ENCODE measurements at regions not wholly inside any gene's neighbourhood (a gene's known extent, or its start where the extent isn't known, plus 50 kb on each side); places are given as distances from the start of the nearest gene placed in this dataset.

DNA sequence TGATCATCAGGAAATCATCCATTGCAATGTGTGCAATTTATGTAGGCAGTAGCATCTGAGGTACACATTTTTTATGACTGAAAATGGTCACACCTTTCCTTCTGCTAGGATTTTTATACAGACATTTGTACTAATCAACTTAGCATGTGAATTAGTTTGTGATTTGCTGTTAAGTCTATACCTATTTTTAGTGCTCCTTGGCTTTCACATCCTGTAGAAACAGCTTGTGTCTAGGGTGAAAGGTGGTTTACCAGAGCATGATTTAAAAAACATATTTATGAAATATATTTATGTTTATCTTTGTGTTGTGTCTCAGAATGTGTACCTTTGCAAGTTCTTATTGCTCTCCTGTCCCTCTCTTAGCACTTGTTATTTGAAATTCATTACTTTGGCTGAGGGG, 916.0 kb downstream of the TECRL start:
- Histone ChIP-seq H2BK12ac (ENCODE audit: insufficient read length, low read depth, low read length) (no peak overlapping the region), H3T11ph (ENCODE audit: low read length) (no peak overlapping the region), H3K4me2 (ENCODE audit: insufficient read depth, insufficient read length, low read length) (no peak overlapping the region), H2BK5ac (ENCODE audit: insufficient read length, low read length) (no peak overlapping the region), H3K4ac (ENCODE audit: low read depth, low read length) (no peak overlapping the region), H2AK5ac (ENCODE audit: insufficient read length, low read length) (no peak overlapping the region), H3K9ac (ENCODE audit: extremely low read depth, insufficient read length, low read length) (no peak overlapping the region), H3K18ac (ENCODE audit: insufficient read length, low read depth, low read length) (no peak overlapping the region), H4K20me1 (ENCODE audit: control insufficient read depth, insufficient read depth, insufficient read length) (no peaks in the 10 kb centered on the region), H3K79me1 (ENCODE audit: insufficient read depth, low read depth, low read length, poor library complexity, severe bottlenecking) (no peaks in the 10 kb centered on the region), H3K79me2 (ENCODE audit: insufficient read depth, low read length) (no peaks in the 10 kb centered on the region), H2AFZ (ENCODE audit: low read length) (no peak overlapping the region), H3K23me2 (ENCODE audit: insufficient read length, low read depth, low read length, poor library complexity, severe bottlenecking) (no peaks in the 10 kb centered on the region), H4K91ac (ENCODE audit: insufficient read length, low read depth, low read length) (no peak overlapping the region), H3K9me3 (ENCODE audit: control insufficient read depth, low read depth, low read length) (no peaks in the 10 kb centered on the region), H4K8ac (replicated peaks; ENCODE audit: insufficient read length, low read depth, low read length) (no peak overlapping the region), H2BK20ac (ENCODE audit: low read depth, low read length, poor library complexity, severe bottlenecking) (no peak overlapping the region), H3K27me3 (ENCODE audit: insufficient read depth, low read length) (no peaks in the 10 kb centered on the region), H2BK15ac (ENCODE audit: low read depth, low read length) (no peak overlapping the region), H3K4me1 (ENCODE audit: insufficient read depth, low read length) (no peaks in the 10 kb centered on the region), H3K23ac (ENCODE audit: insufficient read length, low read depth, low read length) (no peak overlapping the region), H3K27ac (ENCODE audit: insufficient read length, low read depth, low read length) (no peak overlapping the region), H4K5ac (ENCODE audit: insufficient read length, low read depth, low read length) (no peak overlapping the region), H2BK120ac (ENCODE audit: low read depth, low read length, poor library complexity, severe bottlenecking) (no peak overlapping the region), H3K56ac (ENCODE audit: insufficient read length, low read depth, low read length) (no peak overlapping the region), H3K14ac (ENCODE audit: insufficient read depth, low read length) (no peak overlapping the region)
- Mint-ChIP-seq H3K4me3 (no peak overlapping the region), H3K36me3 (ENCODE audit: insufficient read depth in 1 of 3, low read depth in 3 of 3) (no peaks in the 10 kb centered on the region), H3K9me3 (no peaks in the 10 kb centered on the region; a peak in 1 of 5 replicates), H3K4me1 (peaks cover 4 to 10% of the 10 kb centered on the region in 2 experiments), H3K27me3 (ENCODE audit: low read depth) (no peaks in the 10 kb centered on the region), H3K27ac (no peak overlapping the region; a peak in 1 of 7 replicates)
- DNase-seq, result no peak
- TF ChIP-seq, protein P1, sequence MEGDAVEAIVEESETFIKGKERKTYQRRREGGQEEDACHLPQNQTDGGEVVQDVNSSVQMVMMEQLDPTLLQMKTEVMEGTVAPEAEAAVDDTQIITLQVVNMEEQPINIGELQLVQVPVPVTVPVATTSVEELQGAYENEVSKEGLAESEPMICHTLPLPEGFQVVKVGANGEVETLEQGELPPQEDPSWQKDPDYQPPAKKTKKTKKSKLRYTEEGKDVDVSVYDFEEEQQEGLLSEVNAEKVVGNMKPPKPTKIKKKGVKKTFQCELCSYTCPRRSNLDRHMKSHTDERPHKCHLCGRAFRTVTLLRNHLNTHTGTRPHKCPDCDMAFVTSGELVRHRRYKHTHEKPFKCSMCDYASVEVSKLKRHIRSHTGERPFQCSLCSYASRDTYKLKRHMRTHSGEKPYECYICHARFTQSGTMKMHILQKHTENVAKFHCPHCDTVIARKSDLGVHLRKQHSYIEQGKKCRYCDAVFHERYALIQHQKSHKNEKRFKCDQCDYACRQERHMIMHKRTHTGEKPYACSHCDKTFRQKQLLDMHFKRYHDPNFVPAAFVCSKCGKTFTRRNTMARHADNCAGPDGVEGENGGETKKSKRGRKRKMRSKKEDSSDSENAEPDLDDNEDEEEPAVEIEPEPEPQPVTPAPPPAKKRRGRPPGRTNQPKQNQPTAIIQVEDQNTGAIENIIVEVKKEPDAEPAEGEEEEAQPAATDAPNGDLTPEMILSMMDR (conservative IDR thresholded peaks at IDR 0.05), result no peak

Measured in H9 (cell line).